ENCODE measurements at regions not wholly inside any gene's neighbourhood (a gene's known extent, or its start where the extent isn't known, plus 50 kb on each side); places are given as distances from the start of the nearest gene placed in this dataset.

DNA sequence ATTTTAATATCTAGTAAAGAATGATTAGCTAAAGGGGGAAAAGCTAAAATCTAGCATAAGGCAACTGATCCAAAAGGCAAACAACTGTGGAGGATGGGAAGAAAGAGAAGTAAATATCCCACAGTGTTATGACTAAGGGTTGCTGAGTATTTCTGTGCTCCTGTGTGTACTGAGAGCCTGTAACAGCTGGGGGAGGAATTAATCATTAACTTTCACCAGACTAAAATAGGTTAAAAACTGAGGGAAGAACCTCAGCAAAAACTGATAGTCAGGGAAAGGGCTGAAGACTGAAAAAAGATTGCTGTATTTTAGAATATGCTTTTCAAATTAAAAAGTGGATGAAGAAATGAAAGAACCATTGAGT lies 365.9 kb downstream of the CXXC4 start:
- TF ChIP-seq, protein P1, sequence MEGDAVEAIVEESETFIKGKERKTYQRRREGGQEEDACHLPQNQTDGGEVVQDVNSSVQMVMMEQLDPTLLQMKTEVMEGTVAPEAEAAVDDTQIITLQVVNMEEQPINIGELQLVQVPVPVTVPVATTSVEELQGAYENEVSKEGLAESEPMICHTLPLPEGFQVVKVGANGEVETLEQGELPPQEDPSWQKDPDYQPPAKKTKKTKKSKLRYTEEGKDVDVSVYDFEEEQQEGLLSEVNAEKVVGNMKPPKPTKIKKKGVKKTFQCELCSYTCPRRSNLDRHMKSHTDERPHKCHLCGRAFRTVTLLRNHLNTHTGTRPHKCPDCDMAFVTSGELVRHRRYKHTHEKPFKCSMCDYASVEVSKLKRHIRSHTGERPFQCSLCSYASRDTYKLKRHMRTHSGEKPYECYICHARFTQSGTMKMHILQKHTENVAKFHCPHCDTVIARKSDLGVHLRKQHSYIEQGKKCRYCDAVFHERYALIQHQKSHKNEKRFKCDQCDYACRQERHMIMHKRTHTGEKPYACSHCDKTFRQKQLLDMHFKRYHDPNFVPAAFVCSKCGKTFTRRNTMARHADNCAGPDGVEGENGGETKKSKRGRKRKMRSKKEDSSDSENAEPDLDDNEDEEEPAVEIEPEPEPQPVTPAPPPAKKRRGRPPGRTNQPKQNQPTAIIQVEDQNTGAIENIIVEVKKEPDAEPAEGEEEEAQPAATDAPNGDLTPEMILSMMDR (optimal IDR thresholded peaks at IDR 0.05 in 1 of 3, IDR thresholded peaks at IDR 0.05 in 1 of 3, conservative IDR thresholded peaks at IDR 0.05 in 1 of 3; ENCODE audit: extremely low read depth in 1 of 3, insufficient read depth in 2 of 3, low read length in 3 of 3), result no peak
- TF ChIP-seq EZH2 (IDR thresholded peaks at IDR 0.05; ENCODE audit: low read length), result no peak
